ENCODE measurements at regions not wholly inside any gene's neighbourhood (a gene's known extent, or its start where the extent isn't known, plus 50 kb on each side); places are given as distances from the start of the nearest gene placed in this dataset.
"Not testable (repeated sequence)": the region's sequence is repeated elsewhere in the genome, so short reads cannot be mapped to it uniquely, and the experiment has no call there.

DNA sequence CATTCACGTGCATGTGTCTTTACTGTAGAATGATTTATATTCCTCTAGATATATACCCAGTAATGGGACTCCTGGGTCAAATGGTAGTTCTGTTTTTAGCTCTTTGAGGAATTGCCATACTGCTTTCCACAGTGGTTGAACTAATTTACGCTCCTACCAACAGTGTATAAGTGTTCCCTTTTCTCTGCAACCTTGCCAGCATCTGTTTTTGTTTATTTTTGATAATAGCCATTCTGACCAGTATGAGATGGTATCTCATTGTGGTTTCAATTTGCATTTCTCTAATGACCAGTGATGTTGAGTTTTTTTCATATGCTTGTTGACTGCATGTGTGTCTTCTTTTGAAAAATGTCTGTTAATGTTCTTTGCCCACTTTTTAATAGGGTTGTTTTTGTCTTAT lies 236.8 kb upstream of the IRF2BP2 start:
- TF ChIP-seq CTCF, EZH2, EZH2phosphoT487 (IDR thresholded peaks at IDR 0.05): not testable (repeated sequence)

Data from neural progenitor cell (in vitro differentiated cells).